SU-DHL-6 (cell line): ENCODE measurements at regions not wholly inside any gene's neighbourhood (a gene's known extent, or its start where the extent isn't known, plus 50 kb on each side); places are given as distances from the start of the nearest gene placed in this dataset.
A peak's percentile ranks its signal among the peaks of the same experiment; 100 is the strongest.

Source experiments
- H2AFZ ChIP-seq: fragments of 200-600 bp; sonication (generic); 2 replicates; pipeline ENCODE4 v1.6.1; 2014; ENCODE audit warnings: low read depth, mild to moderate bottlenecking, moderate library complexity, mixed read lengths, antibody characterized with exemption, low read length; ENCODE audit not compliant: severe bottlenecking
- H3F3A ChIP-seq: fragments of 200-600 bp; shearing (Covaris generic); 2 replicates; pipeline ENCODE4 v1.6.0; 2016; ENCODE audit warnings: antibody characterized with exemption, mild to moderate bottlenecking; ENCODE audit not compliant: insufficient read depth
- H3K27ac ChIP-seq: fragments of 200-600 bp; sonication (generic); 2 replicates; pipeline ENCODE4 v1.5.1; 2016; ENCODE audit warnings: low read depth, mild to moderate bottlenecking, low read length, moderate library complexity, mixed read lengths
- H3K27me3 ChIP-seq: fragments of 200-600 bp; sonication (generic), shearing (Covaris generic); 2 replicates; pipeline ENCODE4 v1.6.0; 2014; ENCODE audit warnings: mild to moderate bottlenecking, low read length
- H3K36me3 ChIP-seq: fragments of 200-600 bp; sonication (generic); 2 replicates; pipeline ENCODE4 v1.6.1; 2014; ENCODE audit warnings: mild to moderate bottlenecking, low read length, mixed read lengths
- H3K4me2 ChIP-seq: fragments of 300-600, 200-600 bp; shearing (Covaris generic), sonication (generic); 2 replicates; pipeline ENCODE4 v1.6.0; 2014; ENCODE audit warnings: low read length, low read depth, mild to moderate bottlenecking; ENCODE audit not compliant: poor library complexity, severe bottlenecking
- H3K4me3 ChIP-seq: fragments of 200-600 bp; sonication (generic); 2 replicates; pipeline ENCODE4 v1.5.1; 2014; ENCODE audit warnings: antibody characterized with exemption, low read length, mild to moderate bottlenecking, mixed read lengths; ENCODE audit not compliant: insufficient read depth, poor library complexity, severe bottlenecking
- H3K79me2 ChIP-seq: fragments of 200-600 bp; sonication (generic); 2 replicates; pipeline ENCODE4 v1.6.1; 2014; ENCODE audit warnings: mild to moderate bottlenecking, low read length, moderate library complexity; ENCODE audit not compliant: insufficient read depth
- H3K9ac ChIP-seq: fragments of 200-600 bp; sonication (generic); 2 replicates; pipeline ENCODE4 v1.7.0; 2014; ENCODE audit warnings: mild to moderate bottlenecking, low read length
- H3K9me2 ChIP-seq: fragments of 200-600 bp; sonication (generic); replicated peaks from 2 replicates; pipeline ENCODE4 v1.6.1; 2014; ENCODE audit warnings: low read length; ENCODE audit not compliant: insufficient read depth
- H3K9me3 ChIP-seq: fragments of 200-600 bp; sonication (generic); 2 replicates; pipeline ENCODE4 v1.6.1; 2014; ENCODE audit warnings: low read length, mixed read lengths; ENCODE audit not compliant: insufficient read depth
- H4K20me1 ChIP-seq: fragments of 200-600 bp; sonication (generic); 2 replicates; pipeline ENCODE4 v1.6.1; 2014; ENCODE audit warnings: low read depth, mild to moderate bottlenecking, antibody characterized with exemption, low read length, moderate library complexity, mixed read lengths
- EZH2phosphoT487 ChIP-seq: fragments of 200-600 bp; sonication (generic), shearing (Covaris generic); conservative IDR thresholded peaks from 2 replicates; pipeline ENCODE4 v1.6.1; 2018; ENCODE audit warnings: mild to moderate bottlenecking, antibody characterized with exemption, low read length, moderate library complexity, mixed read lengths
- TF ChIP-seq, protein P1 (sequence below): fragments of 200-600 bp; sonication (generic); IDR thresholded peaks from one replicate; pipeline ENCODE4 v1.5.1; 2017; ENCODE audit warnings: antibody characterized with exemption, mild to moderate bottlenecking, low read length, moderate library complexity; ENCODE audit not compliant: insufficient read depth, poor library complexity, severe bottlenecking

DNA sequence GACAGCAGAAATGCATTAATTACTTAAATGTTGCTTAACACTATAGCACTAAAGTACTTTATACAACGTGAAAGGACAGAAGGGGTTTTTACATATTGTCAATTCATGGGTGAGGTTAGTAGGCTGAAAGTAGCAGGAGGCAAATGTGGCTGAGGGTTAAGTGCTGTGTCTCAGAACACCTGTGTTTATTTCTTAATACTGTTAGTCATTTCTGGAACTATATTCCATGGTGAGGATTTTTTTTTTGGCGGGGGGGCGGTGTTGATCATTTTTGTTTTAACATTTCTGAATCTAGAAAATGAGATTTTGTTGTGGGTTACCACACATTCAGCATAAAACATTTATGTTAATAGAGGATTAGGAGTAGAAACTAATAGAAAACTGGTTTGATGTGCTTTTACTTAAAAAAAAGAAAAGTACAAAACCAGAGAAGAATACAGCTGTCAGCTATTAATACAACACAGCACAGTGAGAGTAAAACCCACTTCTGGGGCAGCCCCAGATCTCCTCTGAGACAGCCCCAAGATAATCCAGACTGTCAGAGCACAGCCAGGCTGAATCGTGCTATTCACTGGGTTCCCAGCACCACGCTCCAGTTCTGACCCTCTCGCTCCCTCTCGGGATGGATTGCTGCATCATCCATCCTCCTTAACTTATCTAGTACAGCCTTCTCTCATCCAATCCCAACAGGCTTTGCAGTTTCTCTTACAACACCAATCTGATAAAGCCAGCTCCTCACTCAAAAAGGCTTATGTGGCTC lies 307.7 kb downstream of the TUSC7 start:
- Histone ChIP-seq H2AFZ (peak overlapping the region; percentile 14), H3F3A (no peaks in the 10 kb centered on the region), H3K9me2 (no peaks in the 10 kb centered on the region), H3K27me3 (no peaks in the 10 kb centered on the region), H3K79me2 (no peaks in the 10 kb centered on the region), H3K9ac (no peak overlapping the region; the same call in 1 of the 2 replicates), H3K36me3 (no peaks in the 10 kb centered on the region), H3K9me3 (no peaks in the 10 kb centered on the region), H3K4me3 (no peak overlapping the region), H3K27ac (peak overlapping the region; percentile 76), H4K20me1 (no peaks in the 10 kb centered on the region), H3K4me2 (peak overlapping the region; percentile 46)
- TF ChIP-seq EZH2phosphoT487 = no peak
- TF ChIP-seq, protein P1, sequence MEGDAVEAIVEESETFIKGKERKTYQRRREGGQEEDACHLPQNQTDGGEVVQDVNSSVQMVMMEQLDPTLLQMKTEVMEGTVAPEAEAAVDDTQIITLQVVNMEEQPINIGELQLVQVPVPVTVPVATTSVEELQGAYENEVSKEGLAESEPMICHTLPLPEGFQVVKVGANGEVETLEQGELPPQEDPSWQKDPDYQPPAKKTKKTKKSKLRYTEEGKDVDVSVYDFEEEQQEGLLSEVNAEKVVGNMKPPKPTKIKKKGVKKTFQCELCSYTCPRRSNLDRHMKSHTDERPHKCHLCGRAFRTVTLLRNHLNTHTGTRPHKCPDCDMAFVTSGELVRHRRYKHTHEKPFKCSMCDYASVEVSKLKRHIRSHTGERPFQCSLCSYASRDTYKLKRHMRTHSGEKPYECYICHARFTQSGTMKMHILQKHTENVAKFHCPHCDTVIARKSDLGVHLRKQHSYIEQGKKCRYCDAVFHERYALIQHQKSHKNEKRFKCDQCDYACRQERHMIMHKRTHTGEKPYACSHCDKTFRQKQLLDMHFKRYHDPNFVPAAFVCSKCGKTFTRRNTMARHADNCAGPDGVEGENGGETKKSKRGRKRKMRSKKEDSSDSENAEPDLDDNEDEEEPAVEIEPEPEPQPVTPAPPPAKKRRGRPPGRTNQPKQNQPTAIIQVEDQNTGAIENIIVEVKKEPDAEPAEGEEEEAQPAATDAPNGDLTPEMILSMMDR = no peak

DNA sequence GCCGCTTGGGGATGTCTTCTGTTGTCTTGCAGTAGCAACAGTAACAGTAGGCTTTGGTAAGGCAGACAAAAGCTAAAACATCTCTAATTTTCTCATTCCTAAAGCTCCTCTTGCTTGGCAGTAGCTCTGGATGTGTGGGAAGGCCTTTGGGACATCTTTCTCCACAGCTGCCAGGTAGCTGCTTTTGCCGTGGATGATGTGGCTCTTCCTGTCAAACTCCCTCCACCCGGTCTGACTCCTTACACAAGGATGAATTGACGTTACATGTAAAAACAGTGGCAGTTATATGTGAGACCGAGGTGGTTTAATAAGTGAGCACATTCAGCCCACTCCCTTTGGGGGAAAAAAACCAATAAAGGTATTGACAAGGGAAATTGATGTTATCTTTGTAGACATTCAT lies 309.1 kb downstream of the TUSC7 start:
- TF ChIP-seq, protein P1 = no peak
- no peak for TF ChIP-seq EZH2phosphoT487
- no peaks in the 10 kb centered on the region for H3K27me3 ChIP-seq
- no peaks in the 10 kb centered on the region for H3F3A ChIP-seq
- no peak overlapping the region for H3K9ac ChIP-seq
- H4K20me1 ChIP-seq = no peaks in the 10 kb centered on the region
- peak overlapping the region; percentile 37 for H2AFZ ChIP-seq
- peak overlapping the region; percentile 5 for H3K4me2 ChIP-seq
- no peaks in the 10 kb centered on the region for H3K79me2 ChIP-seq
- no peaks in the 10 kb centered on the region for H3K9me2 ChIP-seq
- no peak overlapping the region for H3K4me3 ChIP-seq
- H3K36me3 ChIP-seq = no peaks in the 10 kb centered on the region
- peak overlapping the region; percentile 76; the same call in 1 of the 2 replicates for H3K27ac ChIP-seq
- H3K9me3 ChIP-seq = no peaks in the 10 kb centered on the region

DNA sequence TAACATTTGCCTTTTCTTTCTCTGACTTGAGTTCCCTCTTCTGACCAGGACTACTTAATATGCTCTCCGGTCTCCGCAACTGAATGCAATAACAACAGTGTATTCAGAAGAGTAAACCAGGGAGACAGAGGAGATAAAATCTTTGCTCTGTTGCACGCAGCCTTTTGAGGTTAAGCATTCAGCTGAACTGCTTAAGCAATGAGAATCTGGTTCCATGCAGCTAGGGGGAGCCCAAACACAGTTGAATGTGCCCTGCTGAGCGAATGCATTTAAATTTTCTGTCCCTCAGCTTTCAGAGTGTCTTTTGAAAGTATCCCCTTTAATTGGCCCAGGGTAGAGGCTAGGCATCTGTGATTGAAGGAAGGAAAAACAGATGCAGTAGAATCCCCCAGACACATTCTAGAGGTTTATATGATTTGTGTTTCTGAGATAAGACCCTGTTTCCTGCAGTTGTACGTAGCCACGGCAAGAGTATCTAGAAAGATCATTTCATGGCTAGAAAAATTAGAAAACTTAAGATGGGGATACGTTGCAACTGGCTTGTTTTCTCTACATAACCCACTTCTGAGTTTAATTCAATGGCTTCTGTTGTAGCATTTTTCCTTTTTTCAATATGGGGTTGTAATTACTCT lies 309.6 kb downstream of the TUSC7 start:
- Histone ChIP-seq H3K27me3 (no peaks in the 10 kb centered on the region), H3F3A (no peaks in the 10 kb centered on the region), H3K4me3 (no peak overlapping the region), H3K4me2 (peak overlapping the region; percentile 17), H3K9me3 (no peaks in the 10 kb centered on the region), H3K9ac (no peak overlapping the region), H4K20me1 (no peaks in the 10 kb centered on the region), H3K27ac (no peak overlapping the region; the same call in 1 of the 2 replicates), H3K36me3 (no peaks in the 10 kb centered on the region), H3K9me2 (no peaks in the 10 kb centered on the region), H2AFZ (peak overlapping the region; percentile 55), H3K79me2 (no peaks in the 10 kb centered on the region)
- TF ChIP-seq, protein P1 = peak; percentile 64
- TF ChIP-seq EZH2phosphoT487 = no peak
